ENCODE measurements at regions not wholly inside any gene's neighbourhood (a gene's known extent, or its start where the extent isn't known, plus 50 kb on each side); places are given as distances from the start of the nearest gene placed in this dataset.

DNA sequence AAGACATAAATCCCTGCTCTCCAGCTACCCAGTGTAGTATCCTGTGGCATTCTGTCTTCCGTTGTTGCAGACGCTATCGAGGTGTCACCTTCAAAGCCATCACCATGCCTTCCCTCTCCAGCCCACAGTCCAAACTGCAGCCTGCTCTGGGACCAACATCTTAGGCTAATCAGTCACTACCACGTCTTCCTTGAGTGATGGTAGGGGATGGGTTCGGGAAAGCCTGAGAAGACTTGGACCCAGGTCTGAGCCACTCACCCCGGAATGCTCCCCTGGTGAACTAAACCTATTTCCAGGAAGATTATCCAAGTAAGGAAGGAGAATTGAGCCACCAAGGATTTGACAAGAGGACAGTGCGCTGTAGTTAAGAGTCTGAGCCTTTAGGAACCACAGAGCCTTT lies 52.9 kb upstream of the IRX1 start:
- DNase-seq (ENCODE audit: low spot score in 2 of 2) (no peak), ATAC-seq (replicated peaks; ENCODE audit: extremely low read depth, poor library complexity, severe bottlenecking) (no peak)
- Mint-ChIP-seq H3K9me3 (peaks cover 7% of the 10 kb centered on the region), H3K4me1 (no peaks in the 10 kb centered on the region), H3K27me3 (no peaks in the 10 kb centered on the region), H3K4me3 (no peak overlapping the region), H3K36me3 (ENCODE audit: insufficient read depth) (no peaks in the 10 kb centered on the region), H3K27ac (ENCODE audit: low read depth) (no peak overlapping the region)

DNA sequence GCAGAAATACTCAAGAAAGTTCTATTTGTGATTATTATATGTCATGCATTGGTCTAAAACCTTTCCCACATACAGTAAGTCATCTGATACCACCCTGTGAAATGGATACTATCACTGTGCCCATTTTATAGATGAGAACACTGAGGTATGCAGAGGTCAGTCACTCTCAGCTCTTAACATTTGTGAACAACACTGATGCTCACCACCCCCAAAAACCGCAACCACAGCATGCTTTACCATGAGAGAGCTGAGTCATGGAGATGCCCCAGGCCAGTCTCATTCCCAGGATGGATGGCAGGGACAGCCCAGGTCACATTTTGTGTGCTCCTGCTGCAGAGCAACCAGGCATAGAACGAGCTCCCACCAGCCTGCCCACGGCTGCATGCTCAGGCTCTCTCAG lies 53.5 kb upstream of the IRX1 start:
- DNase-seq (ENCODE audit: low spot score in 2 of 2) (no peak), ATAC-seq (replicated peaks; ENCODE audit: extremely low read depth, poor library complexity, severe bottlenecking) (no peak)
- peaks cover 12% of the 10 kb centered on the region for H3K9me3 Mint-ChIP-seq
- H3K4me3 Mint-ChIP-seq = no peak overlapping the region
- no peaks in the 10 kb centered on the region for H3K36me3 Mint-ChIP-seq (ENCODE audit: insufficient read depth)
- no peak overlapping the region for H3K27ac Mint-ChIP-seq (ENCODE audit: low read depth)
- H3K4me1 Mint-ChIP-seq = no peaks in the 10 kb centered on the region
- no peaks in the 10 kb centered on the region for H3K27me3 Mint-ChIP-seq

DNA sequence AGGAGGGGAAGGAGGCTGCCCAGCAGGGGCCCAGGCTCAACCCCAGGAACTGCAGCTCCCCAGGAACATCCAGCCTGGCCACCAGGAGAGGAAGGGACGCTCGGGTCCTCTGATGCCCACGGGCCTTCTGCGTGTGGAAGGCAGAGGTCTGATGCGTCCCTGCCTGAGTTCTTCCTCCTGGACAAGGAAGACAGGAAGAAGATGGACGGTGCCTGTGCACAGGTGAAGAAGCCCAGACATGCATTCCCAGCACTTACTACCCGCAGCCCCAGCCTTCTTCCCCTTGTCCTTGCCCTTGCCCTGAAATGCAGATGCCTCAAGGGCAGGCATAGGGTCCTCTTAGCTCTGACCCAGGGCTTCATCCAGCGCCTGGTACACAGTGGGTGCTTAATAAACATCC lies 56.7 kb upstream of the IRX1 start:
- ATAC-seq (replicated peaks; ENCODE audit: extremely low read depth, poor library complexity, severe bottlenecking) = no peak
- no peaks in the 10 kb centered on the region for H3K27me3 Mint-ChIP-seq
- no peaks in the 10 kb centered on the region for H3K36me3 Mint-ChIP-seq (ENCODE audit: insufficient read depth)
- H3K4me1 Mint-ChIP-seq = no peaks in the 10 kb centered on the region
- no peak overlapping the region for H3K27ac Mint-ChIP-seq (ENCODE audit: low read depth)
- peaks cover 13% of the 10 kb centered on the region for H3K9me3 Mint-ChIP-seq
- no peak overlapping the region for H3K4me3 Mint-ChIP-seq
- DNase-seq (ENCODE audit: low spot score in 2 of 2) = no peak

DNA sequence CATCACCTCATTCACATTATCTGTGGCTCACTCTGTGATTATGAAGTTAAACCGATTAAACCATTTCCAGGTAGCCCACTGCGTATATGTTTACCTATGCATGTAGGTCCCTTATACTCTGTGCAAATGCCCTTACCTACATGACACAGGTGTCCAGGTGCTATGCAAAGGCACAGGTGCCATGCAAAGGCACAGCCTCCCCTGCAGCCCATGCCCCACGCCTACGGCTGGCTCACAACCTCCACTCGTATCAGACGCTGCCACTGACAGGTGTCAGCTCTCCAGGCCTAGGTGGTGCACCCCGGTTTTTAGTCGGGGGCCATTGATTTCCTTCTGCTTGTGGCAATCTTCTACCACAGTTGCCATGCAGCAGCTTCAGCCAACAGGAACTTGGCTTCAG lies 57.7 kb upstream of the IRX1 start:
- no peak for ATAC-seq (replicated peaks; ENCODE audit: extremely low read depth, poor library complexity, severe bottlenecking)
- Mint-ChIP-seq H3K4me3 (no peak overlapping the region), H3K9me3 (peaks cover 13% of the 10 kb centered on the region), H3K36me3 (ENCODE audit: insufficient read depth) (no peaks in the 10 kb centered on the region), H3K27ac (ENCODE audit: low read depth) (no peak overlapping the region), H3K4me1 (no peaks in the 10 kb centered on the region), H3K27me3 (no peaks in the 10 kb centered on the region)
- no peak for DNase-seq (ENCODE audit: low spot score in 2 of 2)

DNA sequence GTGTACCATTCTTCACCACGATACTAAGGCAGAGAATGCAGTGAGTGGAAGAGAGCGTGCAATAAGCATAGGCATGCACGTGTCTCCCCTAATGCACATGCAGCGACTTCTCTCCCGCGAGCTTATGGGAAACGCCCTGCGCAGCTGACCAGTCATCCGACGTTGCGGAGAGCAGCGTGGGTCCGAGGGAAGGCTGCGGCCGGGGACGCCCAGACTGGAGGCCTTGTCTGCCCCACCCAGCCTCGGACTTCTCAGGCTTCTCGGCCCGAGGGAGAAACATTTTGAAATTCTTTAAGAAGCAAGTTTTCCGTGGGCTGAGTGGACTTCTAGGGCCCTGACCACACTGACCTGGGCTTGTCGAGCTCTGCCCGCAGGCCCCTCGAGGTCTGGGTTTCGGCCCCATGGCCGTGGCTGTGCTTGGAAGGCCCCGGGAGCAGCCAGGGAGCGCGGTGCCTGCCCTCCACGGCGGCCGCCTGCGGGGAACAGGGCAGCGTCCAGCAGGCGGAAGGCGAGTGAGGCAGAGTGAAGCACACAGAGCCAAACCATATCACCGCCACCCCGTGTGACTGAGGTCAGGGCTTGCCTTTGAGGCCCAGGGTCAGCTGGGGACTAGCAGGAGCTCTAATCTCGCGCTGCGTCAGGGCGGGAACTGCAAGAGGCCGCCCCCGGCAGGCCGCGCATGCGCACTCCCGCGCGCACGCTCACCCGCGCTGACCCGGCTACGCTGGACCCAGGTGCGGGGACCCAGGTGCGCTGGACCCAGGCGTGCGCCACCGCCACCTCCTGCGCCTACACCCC lies 60.0 kb upstream of the IRX1 start:
- DNase-seq (ENCODE audit: low spot score in 2 of 2) (no peak), ATAC-seq (replicated peaks; ENCODE audit: extremely low read depth, poor library complexity, severe bottlenecking) (no peak)
- Mint-ChIP-seq H3K36me3 (ENCODE audit: insufficient read depth) (no peaks in the 10 kb centered on the region), H3K27ac (ENCODE audit: low read depth) (no peak overlapping the region), H3K4me3 (no peak overlapping the region), H3K9me3 (peaks cover 13% of the 10 kb centered on the region), H3K27me3 (no peaks in the 10 kb centered on the region), H3K4me1 (no peaks in the 10 kb centered on the region)

DNA sequence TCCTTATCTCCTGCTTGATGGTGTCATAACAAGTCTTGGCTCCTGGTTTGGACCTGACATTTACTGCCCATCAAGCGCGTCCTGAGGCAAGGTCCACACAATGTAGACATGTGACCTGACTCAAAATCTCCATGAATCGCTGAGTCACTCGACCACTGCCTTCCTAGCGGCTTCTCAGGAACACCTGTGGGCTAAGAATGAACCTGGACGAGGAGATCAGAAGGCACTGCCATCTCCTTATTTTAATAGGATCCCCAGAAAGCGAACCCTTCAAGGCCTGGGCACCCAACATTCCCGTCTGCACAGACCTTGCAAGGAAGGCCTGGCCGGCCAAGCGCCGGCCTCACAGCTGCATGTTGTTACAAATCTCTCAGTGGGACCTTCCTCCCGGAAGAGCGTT lies 60.6 kb upstream of the IRX1 start:
- no peak overlapping the region for H3K27ac Mint-ChIP-seq (ENCODE audit: low read depth)
- no peak overlapping the region for H3K4me3 Mint-ChIP-seq
- no peaks in the 10 kb centered on the region for H3K27me3 Mint-ChIP-seq
- no peaks in the 10 kb centered on the region for H3K36me3 Mint-ChIP-seq (ENCODE audit: insufficient read depth)
- H3K4me1 Mint-ChIP-seq = no peaks in the 10 kb centered on the region
- ATAC-seq (replicated peaks; ENCODE audit: extremely low read depth, poor library complexity, severe bottlenecking) (no peak), DNase-seq (ENCODE audit: low spot score in 2 of 2) (no peak)
- peaks cover 13% of the 10 kb centered on the region for H3K9me3 Mint-ChIP-seq

DNA sequence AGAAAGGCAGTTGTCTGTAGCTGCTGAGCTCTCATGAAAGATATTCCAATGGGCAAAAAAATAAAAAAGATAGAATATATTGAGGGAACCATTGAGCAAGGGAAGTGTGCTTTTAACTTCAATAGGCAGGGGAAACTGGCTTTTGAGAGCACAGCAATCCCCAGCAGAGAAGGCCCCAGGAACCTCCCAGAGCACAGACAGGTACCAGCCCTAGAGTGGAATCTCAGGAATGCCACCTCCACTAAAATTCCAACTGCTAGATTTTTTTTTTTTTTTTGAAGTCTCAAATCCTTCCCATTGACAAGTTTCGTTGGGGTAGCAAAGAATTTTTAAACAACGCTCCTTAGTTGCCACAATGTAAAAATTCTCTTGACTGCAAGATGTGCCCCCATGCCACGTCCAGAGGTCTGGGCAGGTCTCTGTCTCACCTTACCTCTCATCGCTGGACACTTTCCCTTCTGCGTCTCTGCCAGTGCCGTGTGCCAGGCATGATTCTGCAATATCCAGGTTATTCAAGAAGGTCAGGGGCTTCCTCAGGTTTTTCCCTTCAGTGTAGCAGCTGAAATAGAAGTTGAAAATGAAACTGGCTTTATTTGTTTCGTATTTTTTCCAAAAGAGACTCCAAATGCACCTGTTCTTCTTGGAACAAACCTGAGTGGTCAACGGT lies 64.2 kb upstream of the IRX1 start:
- H3K36me3 Mint-ChIP-seq (ENCODE audit: insufficient read depth) = no peaks in the 10 kb centered on the region
- ATAC-seq (replicated peaks; ENCODE audit: extremely low read depth, poor library complexity, severe bottlenecking) = no peak
- DNase-seq (ENCODE audit: low spot score in 2 of 2) = no peak
- H3K27me3 Mint-ChIP-seq = no peaks in the 10 kb centered on the region
- no peak overlapping the region for H3K4me3 Mint-ChIP-seq
- H3K27ac Mint-ChIP-seq (ENCODE audit: low read depth) = no peak overlapping the region
- H3K9me3 Mint-ChIP-seq = peaks cover 10% of the 10 kb centered on the region
- H3K4me1 Mint-ChIP-seq = no peaks in the 10 kb centered on the region

DNA sequence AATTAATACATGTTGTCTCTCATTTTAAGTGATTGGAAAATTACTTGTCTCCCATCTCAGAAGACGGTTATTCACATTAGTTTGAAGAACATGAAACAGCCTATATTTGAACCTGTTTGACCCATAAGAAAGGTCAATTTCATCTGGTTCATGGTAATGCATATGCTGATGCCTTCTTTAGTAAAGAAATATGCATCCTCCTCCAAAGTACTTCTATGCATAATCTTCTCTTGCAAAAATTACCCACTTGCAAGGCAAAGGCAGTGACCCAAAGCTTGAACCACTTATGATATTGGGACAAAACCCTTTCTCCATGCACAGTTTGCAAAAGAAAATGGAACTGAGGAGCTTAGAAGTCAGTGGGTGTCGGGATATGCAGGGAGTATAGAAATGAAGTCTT lies 65.4 kb upstream of the IRX1 start:
- no peak for ATAC-seq (replicated peaks; ENCODE audit: extremely low read depth, poor library complexity, severe bottlenecking)
- H3K36me3 Mint-ChIP-seq (ENCODE audit: insufficient read depth) = no peaks in the 10 kb centered on the region
- H3K4me3 Mint-ChIP-seq = no peak overlapping the region
- no peak for DNase-seq (ENCODE audit: low spot score in 2 of 2)
- no peaks in the 10 kb centered on the region for H3K4me1 Mint-ChIP-seq
- no peak overlapping the region for H3K27ac Mint-ChIP-seq (ENCODE audit: low read depth)
- H3K9me3 Mint-ChIP-seq = peaks cover 17% of the 10 kb centered on the region
- no peaks in the 10 kb centered on the region for H3K27me3 Mint-ChIP-seq

DNA sequence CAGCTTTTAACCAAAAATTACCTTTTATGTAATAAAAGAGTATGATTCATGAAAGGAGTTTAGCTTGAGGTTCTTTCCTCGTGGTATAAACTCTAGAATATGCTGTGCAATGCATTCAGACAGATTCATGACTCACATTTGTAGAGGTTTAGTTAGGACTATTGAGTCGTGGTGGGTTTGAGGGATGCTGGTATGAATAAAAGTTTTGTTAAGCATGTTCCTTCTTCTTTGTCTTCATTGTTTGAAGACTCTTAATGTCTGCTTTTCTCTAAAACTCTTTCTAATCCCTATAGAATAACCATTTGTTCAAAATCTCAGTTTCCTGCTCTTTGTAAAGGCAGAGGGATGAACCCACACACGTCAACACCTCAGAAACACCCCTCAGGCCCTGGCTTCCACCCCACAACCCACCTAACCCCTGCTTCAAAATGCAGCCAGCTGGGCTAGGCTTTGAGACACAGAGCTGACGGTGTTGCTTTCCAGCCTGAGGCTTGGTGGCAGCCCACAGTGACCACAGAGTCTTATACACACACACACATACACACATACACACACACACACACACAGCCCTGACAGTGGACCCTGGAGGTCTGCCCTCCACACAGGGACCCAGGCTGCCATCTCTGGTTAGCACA lies 69.0 kb upstream of the IRX1 start:
- no peak for DNase-seq (ENCODE audit: low spot score in 2 of 2)
- no peaks in the 10 kb centered on the region for H3K27me3 Mint-ChIP-seq
- no peak for ATAC-seq (replicated peaks; ENCODE audit: extremely low read depth, poor library complexity, severe bottlenecking)

DNA sequence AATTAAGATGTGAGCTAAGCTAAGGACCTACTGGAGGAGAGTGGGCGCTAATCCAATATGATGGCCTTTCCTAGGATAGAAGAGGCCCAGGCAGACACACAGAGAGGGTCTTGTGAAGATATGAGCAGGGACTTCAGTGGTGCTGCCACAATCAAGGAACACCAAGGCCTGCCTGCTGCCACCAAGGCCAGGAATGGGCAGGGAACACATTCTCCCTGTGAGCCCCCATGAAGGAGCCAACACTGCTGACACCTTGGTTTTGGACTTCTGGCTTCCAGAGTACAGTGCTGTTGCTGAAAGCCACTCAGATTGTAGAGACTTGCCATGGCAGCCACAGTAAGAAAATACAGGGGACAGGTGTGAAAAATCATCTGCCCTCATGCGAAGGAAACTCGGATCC lies 73.1 kb upstream of the IRX1 start:
- H3K4me1 Mint-ChIP-seq = no peaks in the 10 kb centered on the region
- no peak overlapping the region for H3K4me3 Mint-ChIP-seq
- H3K36me3 Mint-ChIP-seq (ENCODE audit: insufficient read depth) = no peaks in the 10 kb centered on the region
- peaks cover 29% of the 10 kb centered on the region for H3K9me3 Mint-ChIP-seq
- DNase-seq (ENCODE audit: low spot score in 2 of 2) = no peak
- H3K27ac Mint-ChIP-seq (ENCODE audit: low read depth) = no peak overlapping the region
- H3K27me3 Mint-ChIP-seq = no peaks in the 10 kb centered on the region
- ATAC-seq (replicated peaks; ENCODE audit: extremely low read depth, poor library complexity, severe bottlenecking) = no peak

More for the DNA sequence above, 69.0 kb upstream of the IRX1 start:
- no peaks in the 10 kb centered on the region for H3K4me1 Mint-ChIP-seq
- H3K9me3 Mint-ChIP-seq = peaks cover 34% of the 10 kb centered on the region
- no peak overlapping the region for H3K4me3 Mint-ChIP-seq
- no peak overlapping the region for H3K27ac Mint-ChIP-seq (ENCODE audit: low read depth)
- no peaks in the 10 kb centered on the region for H3K36me3 Mint-ChIP-seq (ENCODE audit: insufficient read depth)

DNA sequence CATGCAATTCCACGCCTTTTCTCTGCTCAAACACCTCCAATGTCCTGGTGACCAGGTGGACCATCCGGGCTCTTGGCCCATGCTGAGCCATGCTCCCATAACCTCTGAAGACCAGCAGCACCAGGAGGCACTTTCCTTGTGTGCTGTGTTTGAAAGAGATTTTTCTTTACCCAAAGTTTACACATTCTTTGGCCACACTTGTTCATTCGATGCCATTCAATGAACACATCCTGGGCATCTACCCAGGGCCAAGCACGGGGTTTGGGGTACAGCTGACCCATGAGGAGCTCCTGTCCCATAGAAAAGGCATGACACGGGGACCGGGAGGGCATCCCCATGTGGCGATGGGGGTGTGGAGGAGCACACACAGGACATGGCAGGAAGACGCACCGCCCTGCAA lies 77.1 kb upstream of the IRX1 start:
- H3K4me1 Mint-ChIP-seq = no peaks in the 10 kb centered on the region
- no peak overlapping the region for H3K4me3 Mint-ChIP-seq
- no peak overlapping the region for H3K27ac Mint-ChIP-seq (ENCODE audit: low read depth)
- no peaks in the 10 kb centered on the region for H3K36me3 Mint-ChIP-seq (ENCODE audit: insufficient read depth)
- ATAC-seq (replicated peaks; ENCODE audit: extremely low read depth, poor library complexity, severe bottlenecking) = no peak
- DNase-seq (ENCODE audit: low spot score in 2 of 2) = no peak
- H3K27me3 Mint-ChIP-seq = no peaks in the 10 kb centered on the region
- H3K9me3 Mint-ChIP-seq = peaks cover 7% of the 10 kb centered on the region

DNA sequence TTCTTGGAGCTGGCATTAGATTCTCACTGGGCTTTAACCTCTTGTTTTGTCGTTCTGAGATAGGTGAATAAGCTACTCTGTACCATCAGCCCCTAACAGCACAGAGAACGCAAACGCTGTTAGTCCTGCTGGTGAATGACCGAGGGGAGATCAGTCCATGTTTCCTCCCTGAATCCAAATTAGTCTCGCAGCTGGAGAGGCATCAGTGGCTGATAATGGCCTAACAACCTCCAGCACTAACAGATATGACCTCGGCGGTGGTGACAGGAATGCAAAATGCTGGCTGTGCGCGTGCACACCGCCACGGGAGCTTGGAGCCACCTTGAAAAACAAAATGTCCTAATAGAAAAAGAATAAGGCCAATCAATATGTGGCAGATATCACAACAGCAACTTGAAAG lies 77.6 kb upstream of the IRX1 start:
- Mint-ChIP-seq H3K4me1 (no peaks in the 10 kb centered on the region), H3K27ac (ENCODE audit: low read depth) (no peak overlapping the region), H3K9me3 (peaks cover 3% of the 10 kb centered on the region), H3K27me3 (no peaks in the 10 kb centered on the region), H3K4me3 (no peak overlapping the region), H3K36me3 (ENCODE audit: insufficient read depth) (no peaks in the 10 kb centered on the region)
- ATAC-seq (replicated peaks; ENCODE audit: extremely low read depth, poor library complexity, severe bottlenecking) (no peak), DNase-seq (ENCODE audit: low spot score in 2 of 2) (no peak)

DNA sequence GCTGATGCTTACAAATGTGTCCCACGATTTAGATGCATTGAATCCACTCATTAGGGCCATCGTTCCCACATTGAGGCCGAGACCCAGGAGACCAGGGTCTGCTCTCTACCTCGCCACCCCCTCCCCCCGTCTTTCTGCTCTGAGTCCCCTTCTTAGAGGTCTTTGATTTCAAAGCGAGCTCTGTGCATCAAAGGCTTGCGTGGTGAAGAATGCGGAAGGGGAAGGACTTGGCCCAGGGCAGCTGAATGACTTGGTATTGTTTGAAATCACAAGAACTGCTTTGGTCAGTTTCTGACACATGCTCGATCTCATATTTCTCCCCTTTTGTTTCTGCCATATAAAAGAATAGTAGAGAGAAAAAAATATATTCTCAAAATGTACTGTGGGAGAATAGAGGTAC lies 78.3 kb upstream of the IRX1 start:
- ATAC-seq (replicated peaks; ENCODE audit: extremely low read depth, poor library complexity, severe bottlenecking) (no peak), DNase-seq (ENCODE audit: low spot score in 2 of 2) (no peak)
- Mint-ChIP-seq H3K9me3 (no peaks in the 10 kb centered on the region), H3K36me3 (ENCODE audit: insufficient read depth) (no peaks in the 10 kb centered on the region), H3K4me1 (no peaks in the 10 kb centered on the region), H3K4me3 (no peak overlapping the region), H3K27ac (ENCODE audit: low read depth) (no peak overlapping the region), H3K27me3 (no peaks in the 10 kb centered on the region)

All from central memory CD8-positive, alpha-beta T cell (primary cell).